IMR-90 (cell line): ENCODE measurements at regions not wholly inside any gene's neighbourhood (a gene's known extent, or its start where the extent isn't known, plus 50 kb on each side); places are given as distances from the start of the nearest gene placed in this dataset.

ENCODE experiments used
- ATAC-seq: fragments of 200-7000 bp; cut with Tn5 transposase; 2 replicates; pipeline ENCODE4 v1.9.1; 2020; ENCODE audit warnings: low read depth, mild to moderate bottlenecking, moderate library complexity
- BruUV-seq: library from RNA; stranded (reverse); fragments of 400-500 nt; replicated peaks from 2 replicates; lab custom pipeline; 2021; lab: Mats Ljungman, UMichigan
- CTCF ChIA-PET: fragments of 300-600 bp; formaldehyde crosslinking; extraction: SDS; loops from one replicate; lab custom pipeline; 2021; ENCODE audit warnings: antibody characterized with exemption; lab: Yijun Ruan, JAX
- POLR2A ChIA-PET: fragments of 300-600 bp; sonication (Branson Sonifier 250); formaldehyde crosslinking; loops from one replicate; lab custom pipeline; 2022; ENCODE audit warnings: antibody characterized with exemption; ENCODE audit not compliant: unreplicated experiment; lab: Charles Lee
- DNase-seq: peaks from one replicate; pipeline ENCODE4 v3.0.0; 2013
- H2AFZ ChIP-seq: replicated peaks from 2 replicates; pipeline ENCODE3; 2013; ENCODE audit warnings: low read length, mild to moderate bottlenecking; ENCODE audit not compliant: poor library complexity
- H2AK5ac ChIP-seq: 2 replicates; pipeline ENCODE4 v1.6.1; 2013; ENCODE audit warnings: low read depth, low read length, inconsistent platforms
- H2AK9ac ChIP-seq: replicated peaks from 2 replicates; pipeline ENCODE3; 2013; ENCODE audit warnings: mild to moderate bottlenecking, low read depth, low read length, moderate library complexity; ENCODE audit not compliant: poor library complexity
- H2BK120ac ChIP-seq: 2 replicates; pipeline ENCODE4 v1.6.1; 2013; ENCODE audit warnings: low read depth, low read length, inconsistent platforms
- H2BK15ac ChIP-seq: 3 replicates; pipeline ENCODE4 v1.6.1; 2013; ENCODE audit warnings: low read depth, low read length, inconsistent platforms
- H2BK20ac ChIP-seq: 2 replicates; pipeline ENCODE4 v1.6.1; 2013; ENCODE audit warnings: low read depth, mild to moderate bottlenecking, inconsistent platforms, low read length, moderate library complexity
- H2BK5ac ChIP-seq: 2 replicates; pipeline ENCODE4 v1.6.1; 2013; ENCODE audit warnings: mild to moderate bottlenecking, low read depth, low read length, inconsistent platforms; ENCODE audit not compliant: poor library complexity, severe bottlenecking
- H3K14ac ChIP-seq: replicated peaks from 2 replicates; pipeline ENCODE4 v1.6.1; 2013; ENCODE audit warnings: low read depth, low read length, inconsistent platforms
- H3K18ac ChIP-seq: 2 replicates; pipeline ENCODE4 v1.6.1; 2013; ENCODE audit warnings: low read depth, low read length, control low read depth
- H3K23ac ChIP-seq: 2 replicates; pipeline ENCODE4 v1.6.1; 2013; ENCODE audit warnings: low read depth, low read length, inconsistent platforms
- H3K27ac ChIP-seq: 2 replicates; pipeline ENCODE4 v1.5.1; 2013; ENCODE audit warnings: mild to moderate bottlenecking, control low read depth, low read length; ENCODE audit not compliant: insufficient read depth
- H3K27me3 ChIP-seq: 2 replicates; pipeline ENCODE4 v1.6.1; 2013; ENCODE audit warnings: low read length; ENCODE audit not compliant: control insufficient read depth, insufficient read depth
- H3K36me3 ChIP-seq: 2 replicates; pipeline ENCODE4 v1.6.1; 2013; ENCODE audit warnings: low read length, mixed read lengths; ENCODE audit not compliant: control insufficient read depth, insufficient read depth
- H3K4ac ChIP-seq: 2 replicates; pipeline ENCODE4 v1.6.1; 2013; ENCODE audit warnings: low read depth, low read length, inconsistent platforms
- H3K4me1 ChIP-seq: 2 replicates; pipeline ENCODE4 v1.6.1; 2013; ENCODE audit warnings: low read length, mixed read lengths; ENCODE audit not compliant: control insufficient read depth, insufficient read depth
- H3K4me2 ChIP-seq: 2 replicates; pipeline ENCODE4 v1.6.1; 2013; ENCODE audit warnings: low read depth, mild to moderate bottlenecking, control low read depth, low read length, moderate library complexity
- H3K4me3 ChIP-seq: 2 replicates; pipeline ENCODE4 v1.5.1; 2013; ENCODE audit warnings: low read depth, mild to moderate bottlenecking, control low read depth, low read length, moderate library complexity; ENCODE audit not compliant: insufficient read depth
- H3K56ac ChIP-seq: 2 replicates; pipeline ENCODE4 v1.6.1; 2013; ENCODE audit warnings: low read length, inconsistent platforms; ENCODE audit not compliant: insufficient read depth; ENCODE audit errors: extremely low read depth
- H3K79me1 ChIP-seq, 2 experiments: 2 replicates each; pipeline ENCODE4 v1.6.1; 2013; ENCODE audit warnings: low read length in 2 of 2, inconsistent platforms in 1 of 2, low read depth in 1 of 2
- H3K9ac ChIP-seq: 2 replicates; pipeline ENCODE4 v1.6.1; 2013; ENCODE audit warnings: low read depth, low read length, control low read depth
- H3K9me1 ChIP-seq: 2 replicates; pipeline ENCODE4 v1.6.1; 2013; ENCODE audit warnings: low read length, inconsistent platforms; ENCODE audit not compliant: insufficient read depth
- H3K9me3 ChIP-seq: 2 replicates; pipeline ENCODE4 v1.6.1; 2013; ENCODE audit warnings: low read length; ENCODE audit not compliant: control insufficient read depth, insufficient read depth
- H4K20me1 ChIP-seq: 2 replicates; pipeline ENCODE4 v1.6.1; 2013; ENCODE audit warnings: low read length, inconsistent platforms; ENCODE audit not compliant: insufficient read depth
- H4K5ac ChIP-seq: 2 replicates; pipeline ENCODE4 v1.6.1; 2013; ENCODE audit warnings: mild to moderate bottlenecking, low read depth, low read length, control low read depth
- H4K8ac ChIP-seq, 2 experiments: 2 replicates each; pipeline ENCODE4 v1.6.1; 2013; ENCODE audit warnings: low read depth in 2 of 2, low read length in 2 of 2, control low read depth in 1 of 2, inconsistent platforms in 1 of 2
- H4K91ac ChIP-seq: 2 replicates; pipeline ENCODE4 v1.6.1; 2013; ENCODE audit warnings: low read depth, low read length, inconsistent platforms; ENCODE audit not compliant: insufficient read depth
- FOS ChIP-seq: fragments of 150-350 bp; IDR thresholded peaks from 2 replicates; pipeline ENCODE4 v1.6.1; 2016; ENCODE audit warnings: low read depth, low read length
- MAFK ChIP-seq: IDR thresholded peaks from 2 replicates; pipeline ENCODE4 v1.6.1; 2012; ENCODE audit warnings: low read depth, low read length, improper control_type of control experiment
- MAZ ChIP-seq: IDR thresholded peaks from 2 replicates; pipeline ENCODE4 v1.6.1; 2012; ENCODE audit warnings: low read depth, mild to moderate bottlenecking, low read length, improper control_type of control experiment, moderate library complexity, borderline replicate concordance
- MXI1 ChIP-seq: IDR thresholded peaks from 2 replicates; pipeline ENCODE4 v1.6.1; 2012; ENCODE audit warnings: low read depth, mild to moderate bottlenecking, low read length, moderate library complexity, borderline replicate concordance
- NFE2L2 ChIP-seq: fragments of 150-350 bp; IDR thresholded peaks from 2 replicates; pipeline ENCODE4 v1.6.1; 2016; ENCODE audit warnings: low read depth, mild to moderate bottlenecking, low read length
- POLR2A ChIP-seq: IDR thresholded peaks from 2 replicates; pipeline ENCODE4 v1.6.1; 2012; ENCODE audit warnings: mild to moderate bottlenecking, low read depth, low read length
- RCOR1 ChIP-seq: IDR thresholded peaks from 2 replicates; pipeline ENCODE4 v1.6.1; 2012; ENCODE audit warnings: mild to moderate bottlenecking, low read length, improper control_type of control experiment; ENCODE audit not compliant: insufficient replicate concordance
- SMC3 ChIP-seq: fragments of 150-350 bp; IDR thresholded peaks from 2 replicates; pipeline ENCODE4 v1.6.1; 2016; ENCODE audit warnings: low read depth, mild to moderate bottlenecking, antibody characterized with exemption, low read length, moderate library complexity
- WGBS, 2 experiments: methylation state at CpG; one replicate each; pipeline versions ENCODE4 v1.1.5 to v1.1.7; 2013; ENCODE audit warnings: missing lambda C conversion rate in 2 of 2; ENCODE audit not compliant: insufficient read length in 1 of 2; ENCODE audit errors: extremely low coverage in 2 of 2; 5-methylcytosine and 5-hydroxymethylcytosine counted together
- dilution Hi-C: fragments of 300-500 bp; cut with HindIII; formaldehyde crosslinking; loops from one replicate; pipeline ENCODE4 v1.14.3; 2018; ENCODE audit warnings: low sequenced_read_pairs; ENCODE audit not compliant: unreplicated experiment
- in situ Hi-C: fragments of 300-500 bp; cut with MboI; formaldehyde crosslinking; loops from 3 replicates; pipeline ENCODE4 v1.14.3; 2019; ENCODE audit warnings: low sequenced_read_pairs, inconsistent platforms, mixed read lengths
- intact Hi-C: fragments of 100-400 bp; cut with micrococcal nuclease; formaldehyde crosslinking; loops from 2 replicates; pipeline ENCODE4 v1.10.0; 2022
- TF ChIP-seq, protein P1 (sequence below): fragments of 150-350 bp; IDR thresholded peaks from 2 replicates; pipeline ENCODE4 v1.6.1; 2017; ENCODE audit warnings: mild to moderate bottlenecking, antibody characterized with exemption, low read length, low read depth

DNA sequence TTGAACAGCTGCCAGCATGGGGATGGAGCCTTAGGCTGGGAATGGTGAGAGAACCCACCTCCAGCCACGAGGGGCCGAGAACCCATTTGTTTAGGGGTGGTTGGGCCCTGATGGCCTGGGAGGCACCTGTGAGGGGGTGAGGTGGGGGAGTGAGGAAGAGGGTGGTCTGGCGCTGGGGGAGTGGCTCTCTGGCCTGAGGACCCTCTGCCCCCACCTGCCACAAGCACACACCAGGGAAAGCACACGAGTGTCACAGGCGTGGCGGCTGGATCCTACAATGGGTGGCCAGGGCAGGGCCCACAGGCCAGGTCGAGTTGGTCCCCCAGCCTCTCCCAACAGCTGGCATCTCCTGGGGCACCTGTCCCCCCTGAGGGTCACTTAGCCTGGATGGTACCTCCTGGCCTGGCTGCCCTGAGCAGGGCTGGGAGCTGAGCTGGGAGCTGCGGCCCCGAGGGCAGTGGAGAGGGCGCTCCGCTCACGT lies 340.5 kb downstream of the TMEM121 start:
- no peak overlapping the region for H3K23ac ChIP-seq
- H3K27ac ChIP-seq: no peak overlapping the region
- no peak overlapping the region for H3K18ac ChIP-seq
- no peak overlapping the region for H4K5ac ChIP-seq
- no peak for TF ChIP-seq MXI1
- no peak for TF ChIP-seq SMC3
- no peak for TF ChIP-seq RCOR1
- TF ChIP-seq NFE2L2: no peak
- TF ChIP-seq, protein P1, sequence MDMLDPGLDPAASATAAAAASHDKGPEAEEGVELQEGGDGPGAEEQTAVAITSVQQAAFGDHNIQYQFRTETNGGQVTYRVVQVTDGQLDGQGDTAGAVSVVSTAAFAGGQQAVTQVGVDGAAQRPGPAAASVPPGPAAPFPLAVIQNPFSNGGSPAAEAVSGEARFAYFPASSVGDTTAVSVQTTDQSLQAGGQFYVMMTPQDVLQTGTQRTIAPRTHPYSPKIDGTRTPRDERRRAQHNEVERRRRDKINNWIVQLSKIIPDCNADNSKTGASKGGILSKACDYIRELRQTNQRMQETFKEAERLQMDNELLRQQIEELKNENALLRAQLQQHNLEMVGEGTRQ: no peak
- TF ChIP-seq MAFK: no peak
- TF ChIP-seq FOS: no peak
- TF ChIP-seq MAZ: no peak
- TF ChIP-seq POLR2A: no peak
- DNase-seq (no peak), ATAC-seq (no peak)
- H4K20me1 ChIP-seq: no peaks in the 10 kb centered on the region
- intact Hi-C loops: no loop called here
- POLR2A ChIA-PET: no interaction called here
- no peak overlapping the region for H2BK120ac ChIP-seq
- dilution Hi-C loops: no loop called here
- WGBS, 2 experiments: 100% methylated on average over 3 of the region's 12 CpGs; no CpG with 5 or more reads in 1 of the 2 experiments
- in situ Hi-C loops: no loop called here
- no peaks in the 10 kb centered on the region for H3K27me3 ChIP-seq
- no TSS peak for BruUV-seq
- no peak overlapping the region for H2BK15ac ChIP-seq
- no peak overlapping the region for H2AK9ac ChIP-seq
- no peaks in the 10 kb centered on the region for H3K79me1 ChIP-seq
- H4K8ac ChIP-seq: no peak overlapping the region
- no peaks in the 10 kb centered on the region for H3K4me1 ChIP-seq
- H3K9ac ChIP-seq: no peak overlapping the region
- no peaks in the 10 kb centered on the region for H3K36me3 ChIP-seq
- no peak overlapping the region for H4K91ac ChIP-seq
- H2BK20ac ChIP-seq: no peak overlapping the region
- H2AK5ac ChIP-seq: no peak overlapping the region
- no peaks in the 10 kb centered on the region for H3K9me1 ChIP-seq
- H3K56ac ChIP-seq: no peak overlapping the region
- H3K4me2 ChIP-seq: no peak overlapping the region
- H3K14ac ChIP-seq: no peak overlapping the region
- no peak overlapping the region for H2AFZ ChIP-seq
- H3K4me3 ChIP-seq: no peak overlapping the region
- H2BK5ac ChIP-seq: no peak overlapping the region
- CTCF ChIA-PET: no interaction called here
- H3K9me3 ChIP-seq: peaks cover 49% of the 10 kb centered on the region
- no peak overlapping the region for H3K4ac ChIP-seq
